Right lobe of liver (tissue), 6 donors: ENCODE measurements at regions not wholly inside any gene's neighbourhood (a gene's known extent, or its start where the extent isn't known, plus 50 kb on each side); places are given as distances from the start of the nearest gene placed in this dataset.

ENCODE experiments used
- ATAC-seq, 4 donors: fragments of 200-7000 bp; cut with Tn5 transposase; one replicate each; pipeline ENCODE4 v1.9.1; 2020; ENCODE audit warnings: mild to moderate bottlenecking in 4 of 4, moderate library complexity in 4 of 4
- DNase-seq, 3 donors: peaks; one replicate each; pipeline ENCODE4 v3.0.0-alpha.2; 2020
- H3K27ac ChIP-seq, 3 donors: fragments of 200-600 bp; one replicate each; pipeline ENCODE4 v1.8.0; 2022
- H3K27me3 ChIP-seq, 2 donors: fragments of 200-600 bp; one replicate each; pipeline ENCODE4 v1.8.0; 2022
- H3K36me3 ChIP-seq, 4 donors: fragments of 200-600 bp; sonication (generic) in 1 of 4; one replicate each; pipeline versions ENCODE4 v1.5.1 to v1.8.0; 2017 to 2022; ENCODE audit warnings: control low read depth in 1 of 4
- H3K4me1 ChIP-seq, 4 donors: fragments of 200-600 bp; sonication (generic) in 1 of 4; one replicate each; pipeline versions ENCODE4 v1.5.1 to v1.8.0; 2017 to 2022; ENCODE audit warnings: control low read depth in 1 of 4
- H3K4me3 ChIP-seq, 3 donors: fragments of 200-600 bp; one replicate each; pipeline ENCODE4 v1.8.0; 2022
- H3K9me3 ChIP-seq, 4 donors: fragments of 200-600 bp; sonication (generic) in 1 of 4; one replicate each; pipeline versions ENCODE4 v1.5.1 to v1.8.0; 2017 to 2022; ENCODE audit warnings: control low read depth in 1 of 4
- POLR2A ChIP-seq: fragments of 450-650 bp; IDR thresholded peaks from one replicate; pipeline ENCODE4 v1.6.1; 2017; ENCODE audit warnings: antibody characterized with exemption, mild to moderate bottlenecking
- WGBS: methylation state at CpG from one replicate; pipeline ENCODE4 v1.1.6; 2018; ENCODE audit warnings: low coverage, low lambda C conversion rate; ENCODE audit not compliant: insufficient coverage; ENCODE audit errors: missing lambda C conversion rate; 5-methylcytosine and 5-hydroxymethylcytosine counted together
- intact Hi-C, 2 donors: fragments of 100-400 bp; cut with DNase I; formaldehyde crosslinking; loops; one replicate each; pipeline versions ENCODE4 v1.11.2 to v1.14.1; 2022
- TF ChIP-seq, protein P1 (sequence below), 4 donors: fragments of 200-600 bp in 3 of 4; fragments of 450-650 bp in 1 of 4; IDR thresholded peaks; one replicate each; pipeline versions ENCODE4 v1.5.1 to v1.8.0; 2016 to 2022; ENCODE audit warnings: antibody characterized with exemption in 4 of 4, mild to moderate bottlenecking in 2 of 4
- donor health status: DM: no; HTN: yes; CAD: no.
- donor health status: DM: no; HTN: no; CAD: no.
- donor health status: DM: no; HTN: no; CAD: no.
- donor health status: DM: no; HTN: yes; CAD: no.
- donor health status: DM: no; HTN: yes; CAD: no.

DNA sequence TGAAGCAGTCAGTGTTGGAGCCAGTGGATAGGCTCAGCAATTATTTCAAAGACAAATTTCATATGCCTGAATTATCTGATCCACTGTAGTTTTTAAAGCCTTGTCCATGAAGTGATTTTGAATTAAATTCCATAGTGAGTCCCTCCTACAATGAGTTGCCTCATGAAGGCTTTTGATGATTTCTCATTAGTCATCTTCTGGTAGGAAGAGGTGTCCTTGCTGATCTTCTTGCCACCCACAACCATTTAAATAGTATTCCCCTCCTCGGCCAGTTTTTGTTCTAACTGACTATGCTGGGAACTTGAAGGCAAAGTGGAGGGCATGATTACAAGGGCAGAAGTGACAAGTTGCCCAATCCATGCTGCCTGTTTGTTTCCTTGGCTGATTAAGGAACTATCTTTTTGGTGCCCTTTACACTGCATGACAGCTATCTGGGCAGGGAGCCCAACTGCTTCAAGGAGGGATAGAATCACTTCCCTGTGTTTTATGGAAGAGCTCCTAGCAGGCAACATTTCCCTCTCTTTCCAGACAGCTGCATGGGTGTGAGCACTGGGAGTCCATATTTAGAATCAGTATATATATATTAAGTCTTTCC is 617.5 kb downstream of the ZPLD1 start:
- no peaks in the 10 kb centered on the region for H3K9me3 ChIP-seq
- no peak for TF ChIP-seq POLR2A
- TF ChIP-seq, protein P1, sequence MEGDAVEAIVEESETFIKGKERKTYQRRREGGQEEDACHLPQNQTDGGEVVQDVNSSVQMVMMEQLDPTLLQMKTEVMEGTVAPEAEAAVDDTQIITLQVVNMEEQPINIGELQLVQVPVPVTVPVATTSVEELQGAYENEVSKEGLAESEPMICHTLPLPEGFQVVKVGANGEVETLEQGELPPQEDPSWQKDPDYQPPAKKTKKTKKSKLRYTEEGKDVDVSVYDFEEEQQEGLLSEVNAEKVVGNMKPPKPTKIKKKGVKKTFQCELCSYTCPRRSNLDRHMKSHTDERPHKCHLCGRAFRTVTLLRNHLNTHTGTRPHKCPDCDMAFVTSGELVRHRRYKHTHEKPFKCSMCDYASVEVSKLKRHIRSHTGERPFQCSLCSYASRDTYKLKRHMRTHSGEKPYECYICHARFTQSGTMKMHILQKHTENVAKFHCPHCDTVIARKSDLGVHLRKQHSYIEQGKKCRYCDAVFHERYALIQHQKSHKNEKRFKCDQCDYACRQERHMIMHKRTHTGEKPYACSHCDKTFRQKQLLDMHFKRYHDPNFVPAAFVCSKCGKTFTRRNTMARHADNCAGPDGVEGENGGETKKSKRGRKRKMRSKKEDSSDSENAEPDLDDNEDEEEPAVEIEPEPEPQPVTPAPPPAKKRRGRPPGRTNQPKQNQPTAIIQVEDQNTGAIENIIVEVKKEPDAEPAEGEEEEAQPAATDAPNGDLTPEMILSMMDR (IDR thresholded peaks at IDR 0.05), result no peak
- H3K4me1 ChIP-seq, result no peaks in the 10 kb centered on the region
- no peak overlapping the region for H3K4me3 ChIP-seq
- ATAC-seq, result peak; percentile 47 to 65 (median 54)
- no peaks in the 10 kb centered on the region for H3K27me3 ChIP-seq
- intact Hi-C loops, result no loop called here
- WGBS, result 47% methylated on average over 1 of the region's 1 CpG
- no peak overlapping the region for H3K27ac ChIP-seq
- peak in 2 of 3 donors; percentile 44 to 47 for DNase-seq
- H3K36me3 ChIP-seq, result no peaks in the 10 kb centered on the region

DNA sequence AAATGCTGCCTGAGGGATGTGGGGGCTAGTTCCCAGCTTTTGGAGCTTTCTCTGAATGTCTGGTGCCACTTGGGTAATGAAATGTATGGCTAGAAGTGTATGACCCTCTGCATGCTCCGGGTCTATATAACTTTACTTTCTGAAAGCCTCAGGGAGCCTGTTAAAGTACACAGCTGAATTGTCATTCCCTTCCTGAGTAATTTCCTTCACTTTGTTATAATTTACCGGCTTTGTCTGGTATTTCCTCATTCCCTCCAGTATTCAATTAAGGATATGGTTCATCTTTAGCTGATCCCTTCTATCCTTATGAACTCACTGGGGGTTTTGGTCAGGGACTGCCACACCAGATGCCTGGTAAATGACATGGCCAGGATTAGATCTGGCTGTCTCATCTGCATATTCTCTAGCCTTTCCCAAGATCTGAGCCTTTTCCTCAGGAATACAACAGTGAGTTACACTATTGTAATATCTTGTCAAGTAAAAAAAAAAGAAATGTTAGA is 620.3 kb downstream of the ZPLD1 start:
- TF ChIP-seq, protein P1 (IDR thresholded peaks at IDR 0.05), result no peak
- TF ChIP-seq POLR2A, result no peak
- DNase-seq (no peak), ATAC-seq (no peak)
- no peak overlapping the region for H3K4me3 ChIP-seq
- H3K36me3 ChIP-seq, result no peaks in the 10 kb centered on the region
- no peaks in the 10 kb centered on the region for H3K27me3 ChIP-seq
- 34% methylated on average over 2 of the region's 2 CpGs for WGBS
- H3K9me3 ChIP-seq, result no peaks in the 10 kb centered on the region
- intact Hi-C loops, result no loop called here
- H3K27ac ChIP-seq, result no peak overlapping the region
- H3K4me1 ChIP-seq, result peaks cover 0 to 6% (median 0%) of the 10 kb centered on the region in 4 donors

DNA sequence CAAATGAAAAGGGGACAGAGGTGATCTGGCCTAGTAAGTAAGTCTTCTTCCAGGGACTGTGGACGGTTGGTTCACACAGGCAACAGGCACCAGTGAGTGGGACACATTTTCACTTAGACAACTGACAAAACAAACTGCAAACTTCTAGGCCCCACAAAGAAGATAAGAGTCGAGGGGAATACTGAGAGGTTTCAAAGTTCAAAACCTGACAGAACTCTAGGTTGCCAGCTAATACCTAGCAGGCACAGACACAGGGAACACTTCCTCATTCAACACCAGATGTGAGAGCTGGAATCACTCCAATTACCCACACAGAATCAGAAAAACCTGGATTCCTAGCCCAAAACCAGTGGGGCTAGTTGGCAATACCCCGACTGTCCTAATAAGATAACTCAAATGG is 621.7 kb downstream of the ZPLD1 start:
- Histone ChIP-seq H3K27ac (no peak overlapping the region), H3K4me1 (peaks cover 0 to 6% (median 0%) of the 10 kb centered on the region in 4 donors), H3K9me3 (no peaks in the 10 kb centered on the region), H3K4me3 (no peak overlapping the region), H3K36me3 (no peaks in the 10 kb centered on the region), H3K27me3 (no peaks in the 10 kb centered on the region)
- intact Hi-C loops, result no loop called here
- no peak for DNase-seq
- no peak for TF ChIP-seq POLR2A
- TF ChIP-seq, protein P1 (IDR thresholded peaks at IDR 0.05), result no peak
- peak in 1 of 4 donors; percentile 66 for ATAC-seq
- WGBS, result 42% methylated on average over 3 of the region's 3 CpGs

DNA sequence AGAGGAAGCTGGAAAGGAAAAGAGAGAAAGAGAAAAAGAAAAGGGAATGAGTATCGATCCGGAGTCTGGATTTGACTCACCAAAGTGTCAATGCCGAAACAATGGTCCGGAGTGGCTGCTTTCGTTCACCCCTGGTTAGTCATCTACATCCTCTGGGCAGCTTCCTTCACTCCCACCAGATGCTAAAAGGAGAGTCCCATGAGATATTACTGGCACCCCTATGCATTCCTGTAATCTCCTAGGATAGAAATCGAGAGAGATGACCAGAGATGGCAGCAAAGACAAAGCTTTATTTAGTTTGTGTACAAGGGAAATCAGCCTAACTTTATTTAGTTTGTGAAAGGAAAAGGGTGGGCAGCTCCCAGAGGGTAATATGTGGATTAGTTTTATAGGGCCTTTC is 622.2 kb downstream of the ZPLD1 start:
- ATAC-seq (peak in 1 of 4 donors; percentile 10), DNase-seq (no peak)
- H3K27ac ChIP-seq, result no peak overlapping the region
- H3K9me3 ChIP-seq, result no peaks in the 10 kb centered on the region
- TF ChIP-seq, protein P1 (IDR thresholded peaks at IDR 0.05), result no peak
- TF ChIP-seq POLR2A, result no peak
- H3K27me3 ChIP-seq, result no peaks in the 10 kb centered on the region
- no peak overlapping the region for H3K4me3 ChIP-seq
- intact Hi-C loops, result no loop called here
- H3K4me1 ChIP-seq, result peaks cover 0 to 6% (median 0%) of the 10 kb centered on the region in 4 donors
- 51% methylated on average over 5 of the region's 6 CpGs for WGBS
- no peaks in the 10 kb centered on the region for H3K36me3 ChIP-seq
